Mesenteric fat pad (tissue), 1 donor: ENCODE measurements at regions not wholly inside any gene's neighbourhood (a gene's known extent, or its start where the extent isn't known, plus 50 kb on each side); places are given as distances from the start of the nearest gene placed in this dataset.
"Not testable (repeated sequence)": the region's sequence is repeated elsewhere in the genome, so short reads cannot be mapped to it uniquely, and the experiment has no call there.

Experiments
- DNase-seq: peaks from one replicate; pipeline ENCODE4 v3.0.0-alpha.2; 2020; ENCODE audit warnings: low spot score
- donor health status: DM: yes; HTN: yes; CAD: no.

GRCh38 chr10:118805146-118805545, 50.4 kb upstream of the CACUL1 start:
- DNase-seq = peak; percentile 43

- DNase-seq = peak; percentile 47
Observed at GRCh38 chr10:118807512-118808305, 52.9 kb upstream of the CACUL1 start.

GRCh38 chr10:118808601-118809356, 54.0 kb upstream of the CACUL1 start:
- peak; percentile 82 for DNase-seq

GRCh38 chr10:118809357-118810220, 54.8 kb upstream of the CACUL1 start:
- peak; percentile 86 for DNase-seq

- DNase-seq = peak; percentile 69
Observed at GRCh38 chr10:118810796-118811505, 56.2 kb upstream of the CACUL1 start.

GRCh38 chr10:118811675-118812392, 57.1 kb upstream of the CACUL1 start:
- peak; percentile 81 for DNase-seq

- DNase-seq = no peak
Observed at GRCh38 chr10:118812393-118812740, 57.6 kb upstream of the CACUL1 start.

- peak; percentile 47 for DNase-seq
Observed at GRCh38 chr10:118813001-118813400, 58.2 kb upstream of the CACUL1 start.

- DNase-seq = peak; percentile 64
Observed at GRCh38 chr10:118816471-118817168, 61.9 kb upstream of the CACUL1 start.

GRCh38 chr10:118817328-118818068, 62.7 kb upstream of the CACUL1 start:
- DNase-seq = peak; percentile 82

- no peak for DNase-seq
Observed at GRCh38 chr10:118818621-118819221, 64.0 kb upstream of the CACUL1 start.

- no peak for DNase-seq
Observed at GRCh38 chr10:118820326-118821116, 65.8 kb upstream of the CACUL1 start.

GRCh38 chr10:118823256-118823907, 68.6 kb upstream of the CACUL1 start:
- no peak for DNase-seq

- DNase-seq = no peak
Observed at GRCh38 chr10:118827053-118827452, 72.3 kb upstream of the CACUL1 start.

GRCh38 chr10:118827466-118828155, 72.8 kb upstream of the CACUL1 start:
- no peak for DNase-seq

GRCh38 chr10:118832241-118832651, 77.5 kb upstream of the CACUL1 start:
- DNase-seq = no peak

- not testable (repeated sequence) for DNase-seq
Observed at GRCh38 chr10:118834370-118834769, 79.6 kb upstream of the CACUL1 start.
